Testis (tissue), 2 donors: ENCODE measurements at regions not wholly inside any gene's neighbourhood (a gene's known extent, or its start where the extent isn't known, plus 50 kb on each side); places are given as distances from the start of the nearest gene placed in this dataset.

Experiments
- DNase-seq: peaks from one replicate; pipeline ENCODE4 v3.0.0-alpha.2; 2019
- H3K27ac ChIP-seq, 2 donors: fragments of 200-600 bp; sonication (generic); one replicate each; pipeline ENCODE4 v1.5.1; 2019
- H3K27me3 ChIP-seq: fragments of 200-600 bp; sonication (generic); one replicate; pipeline ENCODE4 v1.5.1; 2019
- H3K36me3 ChIP-seq: fragments of 200-600 bp; sonication (generic); one replicate; pipeline ENCODE4 v1.5.1; 2017; ENCODE audit warnings: low read depth; ENCODE audit errors: missing control alignments
- H3K4me1 ChIP-seq: fragments of 200-600 bp; sonication (generic); one replicate; pipeline ENCODE4 v1.5.1; 2019
- H3K4me3 ChIP-seq, 2 donors: fragments of 200-600 bp; sonication (generic); one replicate each; pipeline ENCODE4 v1.5.1; 2017 to 2019
- H3K9me3 ChIP-seq: fragments of 200-600 bp; sonication (generic); one replicate; pipeline ENCODE4 v1.5.1; 2017
- CTCF ChIP-seq, 3 experiments: fragments of 450-650 bp in 2 of 3; fragments of 200-600 bp in 1 of 3; sonication (generic) in 1 of 3; IDR thresholded peaks; one replicate each; pipeline ENCODE4 v1.5.1; 2016 to 2019; ENCODE audit warnings: antibody characterized with exemption in 3 of 3, mild to moderate bottlenecking in 2 of 3, moderate library complexity in 1 of 3
- POLR2A ChIP-seq: fragments of 450-650 bp; IDR thresholded peaks from one replicate; pipeline ENCODE4 v1.6.1; 2017; ENCODE audit warnings: antibody characterized with exemption, mild to moderate bottlenecking, moderate library complexity
- WGBS, 2 donors: methylation state at CpG; one replicate each; pipeline ENCODE4 v1.1.5; 2018; 5-methylcytosine and 5-hydroxymethylcytosine counted together
- intact Hi-C: fragments of 100-400 bp; cut with DNase I; formaldehyde crosslinking; loops from one replicate; pipeline ENCODE4 v1.15.1; 2023; ENCODE audit warnings: low total_unique reads

- TF ChIP-seq CTCF (IDR thresholded peaks at IDR 0.05) (no peak), POLR2A (no peak)
- H3K4me3 ChIP-seq: no peak overlapping the region
- H3K27ac ChIP-seq: no peak overlapping the region
- 88 to 90% methylated on average over 3 of the region's 3 CpGs for WGBS, 2 donors
- no peak for DNase-seq
- no peaks in the 10 kb centered on the region for H3K4me1 ChIP-seq
- no peaks in the 10 kb centered on the region for H3K36me3 ChIP-seq
- H3K9me3 ChIP-seq: no peaks in the 10 kb centered on the region
- H3K27me3 ChIP-seq: no peaks in the 10 kb centered on the region
- intact Hi-C loops: no loop called here
These were observed 89.1 kb downstream of the ACTL7B start for GRCh38 chr9:108766626-108767161.

DNA sequence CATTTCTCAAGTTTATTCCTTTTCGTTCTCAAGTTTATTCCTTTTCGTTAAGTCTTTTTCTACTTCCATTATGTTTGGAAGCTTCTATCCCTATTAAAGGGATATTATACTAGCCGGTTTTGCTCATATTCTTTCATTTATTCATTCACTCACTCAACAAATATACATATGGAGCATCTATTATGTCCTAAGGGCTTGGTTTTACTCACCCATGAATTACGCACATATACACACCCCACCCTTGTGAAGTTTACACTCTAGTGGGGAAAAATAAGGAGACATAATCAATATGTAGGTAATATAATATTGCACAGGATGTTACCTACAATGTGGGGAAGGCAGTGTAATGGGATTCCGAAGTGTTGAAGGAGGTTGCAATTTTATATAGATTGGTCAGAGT is 90.5 kb downstream of the ACTL7B start:
- 94 to 96% methylated on average over 5 of the region's 5 CpGs for WGBS, 2 donors

DNA sequence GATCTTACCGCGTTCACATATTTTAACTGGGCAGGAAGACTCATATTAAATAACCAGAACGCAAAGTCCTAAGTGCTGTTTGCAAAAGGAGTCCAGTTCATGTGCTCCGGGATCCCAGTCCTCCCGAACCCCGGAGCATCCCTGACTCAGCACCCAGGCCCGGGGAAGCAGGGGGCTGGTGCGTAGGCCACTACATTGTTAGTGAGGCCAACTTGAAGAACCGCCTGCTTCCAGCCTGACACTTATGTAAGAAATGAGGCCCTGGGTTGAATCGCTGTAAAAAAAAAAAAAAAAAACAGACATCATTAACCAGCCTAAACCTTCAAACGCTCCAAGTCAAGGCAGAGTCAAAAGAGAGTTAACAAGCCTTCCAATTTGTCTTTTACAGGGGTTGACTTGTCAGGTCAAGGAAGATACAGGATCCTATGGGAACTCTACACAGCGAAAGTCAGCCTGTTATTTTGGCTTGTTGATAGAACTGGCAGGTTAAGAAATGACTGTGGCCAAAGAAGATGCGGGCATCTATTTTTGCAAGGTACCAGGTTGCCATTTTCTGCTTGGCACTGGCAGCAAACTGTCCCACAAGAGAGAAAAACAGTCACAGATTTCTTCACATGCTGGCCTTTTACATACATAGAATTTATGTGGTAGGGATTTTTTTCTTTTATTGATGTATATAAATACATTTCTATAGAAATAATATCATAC is 93.3 kb downstream of the ACTL7B start:
- H3K9me3 ChIP-seq: no peaks in the 10 kb centered on the region
- TF ChIP-seq POLR2A (no peak), CTCF (IDR thresholded peaks at IDR 0.05) (no peak)
- 56 to 71% methylated on average over 13 of the region's 13 CpGs for WGBS, 2 donors
- H3K27ac ChIP-seq: no peak overlapping the region
- H3K4me1 ChIP-seq: no peaks in the 10 kb centered on the region
- DNase-seq: no peak
- no peaks in the 10 kb centered on the region for H3K36me3 ChIP-seq
- intact Hi-C loops: no loop called here
- no peak overlapping the region for H3K4me3 ChIP-seq
- no peaks in the 10 kb centered on the region for H3K27me3 ChIP-seq

More for the DNA sequence above, 90.5 kb downstream of the ACTL7B start:
- Histone ChIP-seq H3K4me3 (no peak overlapping the region), H3K9me3 (no peaks in the 10 kb centered on the region), H3K27me3 (no peaks in the 10 kb centered on the region), H3K4me1 (no peaks in the 10 kb centered on the region), H3K27ac (no peak overlapping the region), H3K36me3 (no peaks in the 10 kb centered on the region)
- intact Hi-C loops: no loop called here
- no peak for TF ChIP-seq CTCF (IDR thresholded peaks at IDR 0.05)
- no peak for TF ChIP-seq POLR2A
- no peak for DNase-seq

DNA sequence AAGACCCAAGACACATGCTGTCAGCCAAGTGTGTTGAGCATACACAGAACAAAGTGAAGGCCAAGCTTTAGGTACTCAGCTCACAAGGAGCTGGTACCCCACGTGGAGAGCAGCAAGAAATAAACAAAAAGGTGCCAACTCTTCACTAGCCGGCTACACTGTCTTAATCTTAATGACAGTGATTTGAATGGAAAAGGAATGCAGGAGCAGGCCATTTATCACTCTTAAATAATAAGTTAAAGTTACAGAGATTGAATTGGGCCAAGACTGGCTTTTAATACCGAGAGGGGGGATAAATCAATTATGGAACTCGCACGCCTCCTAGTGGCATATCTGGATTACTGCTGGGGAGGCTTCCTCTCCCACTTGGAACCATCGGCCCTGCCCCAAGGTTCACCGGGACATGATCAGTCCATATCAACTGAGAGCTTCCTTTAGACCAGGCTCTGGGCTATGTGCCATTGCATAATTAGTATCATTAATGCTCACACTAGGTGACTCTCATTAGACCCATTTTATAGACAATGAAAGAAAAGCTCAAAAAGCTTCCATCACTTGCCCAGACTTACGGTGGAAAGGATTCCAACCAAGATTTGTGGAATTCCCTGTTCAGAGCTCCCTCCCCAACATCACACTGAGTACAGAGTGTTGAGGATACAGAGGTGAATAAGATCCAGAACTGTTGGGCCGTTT is 94.0 kb downstream of the ACTL7B start:
- peak; percentile 76 for DNase-seq
- intact Hi-C loops: no loop called here
- no peak overlapping the region for H3K4me3 ChIP-seq
- H3K9me3 ChIP-seq: no peaks in the 10 kb centered on the region
- no peaks in the 10 kb centered on the region for H3K4me1 ChIP-seq
- WGBS, 2 donors: 26 to 29% methylated on average over 9 of the region's 9 CpGs
- H3K27ac ChIP-seq: no peak overlapping the region
- TF ChIP-seq CTCF (IDR thresholded peaks at IDR 0.05) (peak; percentile 69 to 88 (median 82)), POLR2A (no peak)
- no peaks in the 10 kb centered on the region for H3K27me3 ChIP-seq
- H3K36me3 ChIP-seq: no peaks in the 10 kb centered on the region
